ENCODE measurements at regions not wholly inside any gene's neighbourhood (a gene's known extent, or its start where the extent isn't known, plus 50 kb on each side); places are given as distances from the start of the nearest gene placed in this dataset.

DNA sequence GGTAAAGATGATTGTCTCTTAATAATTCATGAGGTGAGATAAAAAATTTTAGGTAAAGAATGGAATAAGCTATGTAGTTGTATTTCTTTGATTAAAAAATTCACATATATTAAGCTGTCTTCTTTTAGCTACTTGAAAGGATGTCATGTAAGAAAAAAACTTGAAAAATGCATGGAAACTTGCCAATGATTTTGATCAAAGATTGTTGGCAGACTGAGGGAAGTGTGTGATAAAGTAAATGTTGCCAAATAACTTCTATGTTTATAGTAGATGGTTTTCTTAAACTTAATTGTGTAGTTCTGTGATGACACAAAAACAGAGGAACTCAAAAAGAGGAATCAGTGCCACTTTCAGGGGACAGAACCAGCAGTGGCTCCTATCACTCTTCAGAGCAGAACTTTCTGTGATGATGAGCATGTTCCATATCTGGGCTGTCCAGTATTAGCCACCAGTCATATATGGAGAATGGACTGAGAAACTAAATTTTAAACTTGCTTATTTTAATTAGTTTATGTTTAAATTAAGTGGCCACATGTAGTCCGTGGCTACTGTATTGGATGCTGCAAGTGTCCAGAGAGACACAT lies 51.9 kb upstream of the SLC38A11 start:
- no peak overlapping the region for H3K4me3 ChIP-seq (ENCODE audit: insufficient read depth in 1 of 2, low read depth in 1 of 2, low read length in 2 of 2)
- peaks cover 5% of the 10 kb centered on the region for H3K4me1 ChIP-seq (ENCODE audit: control insufficient read depth, insufficient read depth, low read depth, low read length)
- no peak overlapping the region for H2AK5ac ChIP-seq (ENCODE audit: low read length, severe bottlenecking)
- H2BK15ac ChIP-seq (ENCODE audit: low read depth, poor library complexity, severe bottlenecking): no peak overlapping the region
- H2BK120ac ChIP-seq (ENCODE audit: low read depth, low read length): no peak overlapping the region
- H4K8ac ChIP-seq (ENCODE audit: low read length): no peak overlapping the region
- no peak overlapping the region for H3K14ac ChIP-seq (ENCODE audit: low read length in 2 of 2)
- no peak overlapping the region for H2BK12ac ChIP-seq (ENCODE audit: low read length in 2 of 2)
- no peak for DNase-seq
- no peak overlapping the region for H2BK5ac ChIP-seq (ENCODE audit: low read depth, low read length, poor library complexity, severe bottlenecking)
- no peak overlapping the region for H4K91ac ChIP-seq (ENCODE audit: low read length)
- 100% methylated on average over 1 of the region's 1 CpG for WGBS
- H3K36me3 ChIP-seq (ENCODE audit: control insufficient read depth in 1 of 2, insufficient read depth in 2 of 2, low read depth in 1 of 2, low read length in 2 of 2): no peaks in the 10 kb centered on the region
- no peak overlapping the region for H3K4ac ChIP-seq (ENCODE audit: low read depth in 1 of 2, low read length in 2 of 2)
- H3K9me3 ChIP-seq (ENCODE audit: control insufficient read depth, low read length): no peaks in the 10 kb centered on the region
- H3K27me3 ChIP-seq (ENCODE audit: control insufficient read depth in 1 of 2, insufficient read depth in 1 of 2, low read length in 2 of 2): no peaks in the 10 kb centered on the region
- H3K27ac ChIP-seq (ENCODE audit: low read length, poor library complexity, severe bottlenecking): no peak overlapping the region
- H2AFZ ChIP-seq (ENCODE audit: low read depth, low read length): no peak overlapping the region
- no peak overlapping the region for H3K18ac ChIP-seq (ENCODE audit: low read depth in 1 of 2, low read length in 2 of 2)
- H3K23ac ChIP-seq (ENCODE audit: low read length in 2 of 2): no peak overlapping the region
- H3K9ac ChIP-seq (ENCODE audit: low read length): no peak overlapping the region
- no peaks in the 10 kb centered on the region for H3K79me1 ChIP-seq (replicated peaks; ENCODE audit: low read length, poor library complexity, severe bottlenecking)
- no peak overlapping the region for H3K4me2 ChIP-seq (ENCODE audit: low read length, poor library complexity, severe bottlenecking)

All from mesenchymal stem cell (in vitro differentiated cells and primary cell).